Suppressor macrophage (primary cell): ENCODE measurements at regions not wholly inside any gene's neighbourhood (a gene's known extent, or its start where the extent isn't known, plus 50 kb on each side); places are given as distances from the start of the nearest gene placed in this dataset.

Experiments used
- DNase-seq, 4 experiments: peaks; one replicate each; pipeline ENCODE4 v3.0.0-alpha.2; 2020 to 2022

DNA sequence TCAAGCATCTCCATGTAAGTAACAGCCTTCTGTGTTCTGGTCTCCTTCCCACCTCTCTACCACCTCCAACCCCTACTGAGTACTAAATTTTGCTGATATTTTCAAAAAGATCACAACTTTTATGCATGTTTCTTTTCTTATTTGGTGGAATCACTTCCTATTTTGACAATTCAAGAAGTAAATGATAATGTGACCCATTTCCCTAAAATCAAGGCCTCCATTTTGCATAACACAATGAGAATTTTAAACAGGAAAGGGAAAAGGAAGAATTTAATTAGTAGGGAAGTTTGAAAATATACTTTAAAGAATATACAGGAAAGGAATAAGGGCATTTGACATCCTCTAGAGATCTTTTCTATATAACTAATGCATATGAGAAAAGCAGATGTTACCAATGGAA lies 212.9 kb upstream of the RASA1 start:
- peak in 3 of 4 experiments; percentile 4 to 77 (median 64) for DNase-seq

DNA sequence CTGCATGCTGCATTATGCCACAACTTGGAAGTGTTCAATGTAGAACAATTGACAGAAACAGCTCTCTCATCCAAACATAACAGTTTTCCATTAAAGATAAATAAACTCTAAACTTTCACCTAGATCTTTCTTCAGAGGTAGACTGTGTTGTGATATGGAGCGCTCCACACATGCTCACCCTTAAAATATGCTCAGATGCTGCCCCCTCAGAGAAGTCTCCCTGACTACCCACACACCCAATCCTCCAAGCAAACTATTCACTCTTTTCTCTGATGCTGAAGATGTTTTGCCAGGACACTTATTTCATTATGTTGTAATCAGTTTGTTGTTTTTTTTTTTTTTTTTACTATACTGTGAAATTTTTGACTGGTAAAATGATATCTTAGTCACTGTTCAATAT lies 206.6 kb upstream of the RASA1 start:
- no peak for DNase-seq

GRCh38 chr5:87069311-87069710 lies 198.4 kb upstream of the RASA1 start:
- no peak for DNase-seq

DNA sequence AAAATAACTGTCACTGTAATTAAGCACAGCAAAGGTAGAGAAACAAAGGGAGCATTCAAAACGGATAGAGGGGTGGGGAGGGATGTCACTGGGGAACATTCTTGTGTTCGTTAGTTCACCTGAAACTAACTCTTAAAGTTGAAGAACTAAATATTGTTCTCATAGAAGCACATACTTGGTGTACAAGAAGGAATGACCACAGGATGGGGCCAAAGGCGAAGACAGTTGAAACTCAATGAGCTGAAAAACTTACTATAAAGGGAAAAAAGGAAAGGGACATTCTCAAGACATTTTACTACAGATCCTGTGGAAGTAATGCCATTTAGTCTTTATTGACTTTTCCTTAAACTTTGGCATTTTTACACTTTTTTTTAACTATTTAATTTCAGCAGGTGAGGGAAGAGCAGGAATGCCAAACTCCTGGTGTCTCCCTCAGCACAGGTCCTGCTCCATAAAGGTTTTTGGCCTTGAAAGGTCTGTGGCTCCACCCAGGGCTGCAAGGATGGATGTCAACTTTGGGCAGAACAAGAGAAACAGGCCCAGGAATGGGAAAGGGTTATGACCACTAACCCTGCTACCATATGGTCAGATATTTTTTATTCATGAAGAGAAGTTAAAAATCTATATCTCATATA lies 197.6 kb upstream of the RASA1 start:
- DNase-seq, result peak; percentile 38 to 80 (median 72)

DNA sequence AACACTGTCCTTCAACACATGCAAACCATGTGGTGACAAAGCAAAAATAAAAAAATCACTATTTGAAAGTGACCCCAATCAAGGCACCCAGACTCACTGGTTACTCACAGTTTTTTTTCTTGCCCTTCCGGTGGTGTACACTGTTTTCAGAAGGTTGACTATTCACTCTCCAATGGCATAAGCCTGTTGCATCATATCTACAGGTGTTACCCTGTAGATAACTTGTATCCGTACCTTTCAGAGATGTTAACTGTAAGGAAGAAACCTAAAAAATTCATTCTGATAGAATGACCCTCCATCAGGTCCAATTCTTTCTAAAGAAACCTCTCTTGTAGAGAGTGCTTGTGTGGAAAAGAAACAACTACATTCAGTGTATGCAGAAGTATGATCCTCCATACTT lies 193.6 kb upstream of the RASA1 start:
- no peak for DNase-seq

- DNase-seq, result no peak
Measured at GRCh38 chr5:87074934-87075541, 192.6 kb upstream of the RASA1 start.

DNA sequence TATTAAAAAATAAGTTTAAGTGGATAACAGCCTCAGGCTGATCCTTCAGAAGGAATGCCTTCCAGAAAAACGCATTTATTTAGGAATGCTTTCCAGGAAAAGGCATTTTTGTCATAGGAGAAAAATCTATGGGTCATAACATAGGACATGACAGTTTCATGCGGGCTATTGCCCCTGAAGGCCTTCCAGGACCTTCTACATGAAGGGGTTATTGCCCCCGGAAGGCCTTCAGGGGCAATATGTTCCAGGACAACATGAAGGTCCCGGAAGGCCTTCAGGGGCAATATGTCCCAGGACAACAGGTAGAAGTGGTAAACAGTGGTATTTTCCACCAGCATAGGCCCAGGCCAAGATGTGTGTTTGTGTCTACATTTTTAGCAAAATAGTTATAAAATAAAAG lies 191.3 kb upstream of the RASA1 start:
- no peak for DNase-seq

DNA sequence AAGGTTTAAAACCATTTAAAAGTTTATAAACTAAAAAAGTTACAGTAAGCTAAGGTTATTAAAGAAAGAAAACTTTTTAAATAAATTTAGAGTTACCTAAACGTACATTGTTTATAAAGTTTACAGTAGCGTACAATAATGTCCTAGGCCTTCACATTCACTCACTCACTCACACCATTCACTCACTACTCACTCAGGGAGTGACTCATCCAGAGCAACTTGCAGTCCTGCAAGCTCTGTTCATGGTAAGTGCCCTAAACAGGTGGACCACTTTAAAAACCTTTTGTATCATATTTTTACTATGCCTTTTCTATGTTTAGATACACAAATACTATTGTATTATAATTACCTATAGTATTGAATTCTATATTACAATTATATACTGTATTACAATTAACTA lies 190.8 kb upstream of the RASA1 start:
- DNase-seq, result no peak

- DNase-seq, result peak; percentile 36 to 72 (median 60)
Measured at GRCh38 chr5:87079219-87079618, 188.5 kb upstream of the RASA1 start.

- peak in 3 of 4 experiments; percentile 15 to 52 (median 49) for DNase-seq
Measured at GRCh38 chr5:87081016-87081415, 186.7 kb upstream of the RASA1 start.

GRCh38 chr5:87081511-87082372 lies 185.9 kb upstream of the RASA1 start:
- peak; percentile 74 to 91 (median 85) for DNase-seq

DNA sequence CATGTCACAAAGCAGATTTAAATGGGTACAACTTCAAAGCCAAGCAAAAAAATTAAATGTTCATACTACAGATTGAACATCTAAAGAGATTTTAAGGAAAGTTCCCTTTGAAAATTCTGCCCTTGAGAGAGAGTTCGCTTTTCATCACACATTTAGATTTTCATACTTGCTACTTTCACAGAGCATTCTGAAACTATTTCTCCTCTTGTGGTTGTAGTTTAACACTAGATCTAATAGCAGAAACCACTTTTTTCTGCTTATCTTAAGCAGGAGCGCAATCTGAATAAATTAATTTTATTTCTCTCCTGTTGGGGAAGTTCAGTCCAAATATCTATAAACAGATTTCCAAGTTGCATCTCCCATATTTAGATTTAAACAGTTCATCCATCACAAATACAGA lies 173.3 kb upstream of the RASA1 start:
- DNase-seq, result no peak

DNA sequence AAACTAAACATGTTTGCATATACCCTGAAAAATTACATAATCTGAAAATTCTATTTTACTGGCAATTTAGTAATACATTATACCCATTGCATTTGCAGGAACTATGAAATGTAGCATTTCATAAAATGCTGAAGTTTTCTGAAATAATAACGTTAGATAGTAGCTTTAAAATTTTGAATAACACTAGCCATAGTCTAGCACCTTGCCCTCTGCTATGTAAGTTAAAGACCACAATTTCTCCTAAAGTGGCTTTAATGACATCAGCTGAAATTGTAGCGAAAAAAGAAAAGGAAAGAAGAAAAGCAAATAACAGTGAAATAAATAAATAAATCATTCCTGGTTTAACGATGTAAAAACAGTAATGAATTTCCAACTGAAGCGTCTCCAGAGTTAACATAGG lies 172.8 kb upstream of the RASA1 start:
- no peak for DNase-seq

- no peak for DNase-seq
Measured at GRCh38 chr5:87095787-87096186, 171.9 kb upstream of the RASA1 start.

DNA sequence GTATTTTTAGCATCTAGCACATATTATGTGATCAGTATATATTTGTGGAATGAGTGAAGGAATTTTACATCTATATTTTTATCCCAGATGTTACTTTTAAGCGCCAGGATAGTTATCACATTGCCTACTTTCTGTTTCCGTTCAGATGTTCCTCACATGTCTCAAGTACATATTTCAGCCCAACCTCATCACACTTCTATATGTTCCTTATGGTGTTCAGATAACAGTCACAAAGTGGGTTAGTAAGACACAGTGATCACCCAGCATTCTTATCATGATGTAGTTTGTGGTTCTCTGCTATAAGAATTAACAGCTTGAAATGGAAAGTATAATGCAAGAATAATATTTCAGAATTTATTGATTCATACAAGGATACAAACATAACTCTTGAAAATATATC lies 170.0 kb upstream of the RASA1 start:
- DNase-seq, result no peak

DNA sequence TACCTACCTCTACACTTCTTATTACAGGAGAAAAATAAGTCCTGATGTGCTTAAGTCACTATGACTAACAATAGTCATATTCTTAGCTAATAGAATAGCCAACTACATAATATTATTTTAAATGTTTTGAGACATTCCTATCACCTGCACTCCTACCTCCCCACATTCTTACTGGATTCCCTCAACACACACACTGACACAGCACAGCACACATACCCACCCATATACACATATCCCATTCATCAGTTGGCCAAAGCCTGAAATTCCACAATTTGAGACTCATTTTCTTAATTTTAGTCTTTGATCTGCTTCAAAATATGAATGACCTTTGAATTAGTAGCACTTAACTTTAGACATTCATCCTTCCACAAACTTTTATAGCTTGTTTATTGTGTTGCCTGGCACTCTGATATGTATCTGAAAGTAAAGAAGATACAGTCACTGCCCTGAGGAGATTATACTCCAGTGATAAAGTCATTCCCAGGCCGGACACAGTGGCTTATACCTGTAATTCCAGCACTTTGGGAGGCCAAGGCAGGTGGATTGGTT lies 168.3 kb upstream of the RASA1 start:
- no peak for DNase-seq

DNA sequence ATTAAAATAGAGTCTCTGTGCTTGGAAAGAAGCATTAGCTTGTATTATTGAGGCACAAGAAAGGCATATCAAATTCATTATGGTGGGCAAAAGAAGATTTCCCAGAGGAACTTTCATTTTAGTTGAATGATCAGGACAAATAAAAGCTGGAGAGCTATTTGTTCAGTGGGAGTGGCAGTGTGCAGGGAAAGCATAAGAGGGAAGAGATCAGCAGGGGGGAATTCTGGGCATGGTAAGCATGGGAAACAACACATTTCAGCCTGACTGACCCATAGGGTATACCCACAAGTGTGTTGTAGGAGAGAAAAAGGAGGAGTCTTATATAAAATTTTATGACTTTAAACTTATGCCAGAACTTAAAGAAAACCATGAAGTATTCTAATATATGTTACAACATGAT lies 167.7 kb upstream of the RASA1 start:
- DNase-seq, result no peak

GRCh38 chr5:87101321-87101720 lies 166.4 kb upstream of the RASA1 start:
- DNase-seq, result no peak

- no peak for DNase-seq
Measured at GRCh38 chr5:87102841-87103240, 164.8 kb upstream of the RASA1 start.

DNA sequence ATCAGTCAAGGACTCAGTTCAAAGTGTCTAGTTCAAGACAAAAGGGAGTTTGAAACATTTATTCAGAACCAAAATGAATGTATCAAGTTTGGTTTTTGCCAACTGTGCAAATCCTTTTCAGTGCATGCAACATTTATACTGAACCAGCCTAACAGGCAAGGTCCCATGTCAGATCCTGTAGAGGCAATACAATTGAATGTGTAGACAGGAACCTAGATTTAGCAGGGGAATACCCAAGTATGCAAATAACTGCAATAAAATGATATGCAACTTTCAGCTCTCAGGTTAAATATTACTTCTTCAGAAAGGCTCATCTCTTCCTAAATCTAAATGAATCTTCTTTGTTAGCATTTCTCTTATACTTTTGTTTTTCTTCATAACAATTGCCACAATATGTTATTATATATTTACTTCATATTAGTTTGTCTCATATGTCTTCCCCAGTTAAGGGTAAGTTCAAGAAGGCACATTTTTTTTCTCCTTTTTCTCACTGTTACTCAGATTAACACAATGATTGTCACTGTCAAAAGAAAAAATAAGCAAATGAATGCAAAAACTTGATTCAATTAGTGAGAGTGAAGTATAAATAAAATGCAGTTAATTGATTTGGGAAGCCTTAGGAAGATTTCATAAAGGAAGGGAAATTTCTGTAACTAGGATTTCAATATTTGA lies 163.9 kb upstream of the RASA1 start:
- peak in 2 of 4 experiments; percentile 42 to 48 for DNase-seq

- DNase-seq, result no peak
Measured at GRCh38 chr5:87105577-87105976, 162.1 kb upstream of the RASA1 start.

DNA sequence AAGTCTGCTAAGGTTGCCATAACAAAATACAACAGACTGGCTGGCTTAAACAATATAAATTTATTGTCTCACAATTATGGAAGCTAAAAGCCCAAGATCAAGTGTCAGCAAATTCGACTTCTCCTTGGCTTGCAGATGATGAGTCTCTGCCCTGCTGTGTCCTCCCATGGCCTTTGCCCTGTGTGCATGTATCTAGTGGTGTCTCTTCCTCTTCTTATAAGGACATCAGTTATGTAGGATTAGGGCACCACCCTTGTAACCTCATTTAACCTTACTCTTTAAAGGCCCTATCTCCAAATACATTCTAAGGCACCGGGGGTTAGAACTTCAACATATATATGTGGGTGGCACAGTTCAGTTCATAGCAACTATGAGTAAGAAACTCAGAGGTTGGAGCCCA lies 157.9 kb upstream of the RASA1 start:
- DNase-seq, result peak; percentile 72 to 90 (median 82)

- DNase-seq, result no peak
Measured at GRCh38 chr5:87110721-87111120, 157.0 kb upstream of the RASA1 start.
